Stimulated activated CD8-positive, alpha-beta memory T cell treated with anti-CD3 and anti-CD28 coated beads, Interleukin-15, amount 100 ng/mL, for 1 hour (primary cell): ENCODE measurements at regions not wholly inside any gene's neighbourhood (a gene's known extent, or its start where the extent isn't known, plus 50 kb on each side); places are given as distances from the start of the nearest gene placed in this dataset.

Experiments
- DNase-seq: peaks from one replicate; pipeline ENCODE4 v3.0.0-alpha.2; 2020; ENCODE audit warnings: low read depth

DNA sequence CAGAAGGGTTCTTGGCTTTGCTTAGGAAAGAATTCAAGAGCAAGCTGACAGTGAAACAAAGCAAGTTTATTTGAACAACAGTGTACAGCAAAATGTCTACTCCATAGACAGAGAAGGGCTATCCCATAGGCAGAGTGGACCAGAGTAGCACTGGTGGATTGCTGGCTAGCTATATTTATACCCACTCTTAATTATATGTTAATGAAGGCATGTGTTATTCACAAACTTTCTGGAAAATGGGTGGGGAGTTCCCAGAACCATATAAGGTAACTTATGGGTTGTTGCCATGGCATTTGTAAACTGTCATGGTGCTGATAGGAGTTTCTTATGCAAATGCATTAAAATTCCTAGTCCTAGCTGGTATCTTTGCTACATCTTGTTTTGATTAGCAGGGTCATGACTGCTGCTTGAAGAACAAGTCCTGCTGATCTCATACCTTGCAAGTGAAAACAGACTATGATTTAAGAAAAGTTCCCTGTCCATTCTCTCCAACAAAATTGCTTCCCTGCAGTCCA, 330.5 kb downstream of the BUD13 start:
- no peak for DNase-seq

GRCh38 chr11:116439361-116439677, 333.5 kb downstream of the BUD13 start:
- no peak for DNase-seq

DNA sequence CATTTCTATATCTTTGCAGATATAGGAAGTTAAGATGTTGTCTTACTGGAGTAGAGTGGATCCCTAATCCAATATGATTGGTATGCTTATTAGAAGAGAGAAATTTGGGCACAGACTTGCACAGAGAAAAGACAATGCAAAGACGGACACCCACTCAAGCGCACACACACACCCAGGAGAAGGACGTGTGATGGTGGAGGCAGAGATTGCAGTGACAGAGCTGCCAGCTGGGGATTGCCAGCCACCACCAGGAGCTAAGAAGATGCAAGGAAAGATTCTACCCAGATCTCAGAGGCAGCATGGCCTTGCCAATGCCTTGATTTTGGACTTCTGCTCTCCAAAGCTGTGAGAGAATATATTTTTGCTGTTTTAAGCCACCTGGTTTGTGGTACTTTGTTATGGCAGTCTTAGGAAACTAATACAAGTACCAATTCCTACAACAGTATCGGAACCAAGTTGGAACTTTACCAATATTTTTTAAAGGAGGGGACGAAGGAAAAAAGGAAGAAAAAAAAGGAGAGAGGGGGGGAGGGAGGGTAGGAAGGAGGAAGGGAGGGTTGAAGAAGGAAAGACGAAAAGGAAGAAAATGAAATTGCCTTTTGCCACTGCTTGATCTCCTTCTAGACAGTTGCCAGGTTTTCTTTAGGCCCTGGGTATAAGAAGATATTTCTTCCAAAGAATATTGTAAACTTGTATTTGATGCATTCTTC, 334.0 kb downstream of the BUD13 start:
- DNase-seq = no peak

GRCh38 chr11:116434986-116435385, 337.8 kb downstream of the BUD13 start:
- DNase-seq = no peak

DNA sequence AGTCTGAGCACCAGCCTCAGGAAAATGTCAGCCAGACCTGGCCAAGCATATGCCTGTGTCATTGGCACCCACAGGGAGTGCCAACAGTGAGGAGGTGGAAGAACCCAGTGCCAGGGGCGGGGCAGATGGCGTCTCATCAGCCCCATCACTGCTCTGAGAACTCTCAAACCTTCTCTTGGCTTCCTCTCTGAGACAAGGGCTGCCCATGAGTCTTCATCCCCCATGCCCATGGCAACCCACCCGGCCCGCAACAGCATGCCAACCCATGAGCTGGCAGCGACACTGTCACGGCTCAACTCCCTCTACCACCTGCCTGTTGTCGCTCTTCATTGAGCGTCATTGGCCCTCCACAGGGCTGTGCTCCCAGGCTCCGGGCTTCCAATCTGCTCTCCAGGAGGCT, 340.5 kb downstream of the BUD13 start:
- DNase-seq = no peak

- DNase-seq = no peak
Observed at GRCh38 chr11:116431842-116432241, 340.9 kb downstream of the BUD13 start.

DNA sequence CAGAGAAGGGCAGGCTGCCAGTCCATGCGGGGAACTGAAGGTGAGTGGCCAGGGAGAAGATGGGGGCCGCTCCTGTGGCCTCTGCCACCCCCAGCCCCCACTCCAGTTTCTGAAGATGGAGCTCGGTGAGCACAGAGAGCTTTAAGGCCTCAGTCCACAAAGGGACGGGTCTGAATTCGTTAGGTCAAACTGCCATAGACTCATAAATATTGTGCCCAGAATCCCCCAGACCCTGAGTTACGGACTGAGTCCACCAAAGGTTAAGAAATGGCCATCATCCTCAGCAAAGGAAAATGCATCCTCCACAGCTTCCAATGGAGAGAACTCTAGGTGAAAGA, 344.2 kb downstream of the BUD13 start:
- no peak for DNase-seq

DNA sequence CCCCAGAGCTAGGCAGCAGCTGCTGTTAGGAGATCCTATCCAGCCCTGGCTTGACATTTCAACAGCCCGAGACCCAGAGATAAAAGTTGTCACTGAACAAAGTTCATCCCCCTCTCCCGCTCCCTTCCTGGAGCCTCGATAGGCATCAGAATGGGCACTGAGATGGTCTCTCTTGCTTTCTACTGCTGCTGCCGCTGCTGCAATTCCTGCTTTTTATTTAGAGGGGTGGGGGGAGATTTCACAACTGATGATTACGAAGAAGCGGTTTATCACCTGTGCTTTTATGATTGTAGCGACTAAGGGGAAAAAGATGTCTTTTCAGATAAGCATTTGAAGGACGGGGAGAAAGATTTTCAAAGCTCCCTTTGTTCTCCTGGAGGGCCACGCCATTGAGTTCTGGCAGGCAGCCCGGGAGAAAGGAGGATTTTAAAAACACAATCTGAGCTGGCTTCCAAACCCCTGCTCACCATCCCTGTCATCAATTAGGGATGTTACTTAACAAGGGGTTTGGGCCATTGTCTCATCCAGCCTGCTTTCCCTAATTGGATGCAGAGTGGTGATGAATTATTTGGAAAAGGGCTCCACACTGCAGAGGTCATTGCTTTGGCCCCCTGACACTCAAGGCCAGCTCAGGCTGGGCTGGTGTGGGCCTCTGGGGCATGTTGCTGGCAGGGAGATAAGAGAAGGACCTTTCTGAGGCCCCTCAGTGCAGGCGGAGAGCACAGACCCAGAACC, 344.7 kb downstream of the BUD13 start:
- no peak for DNase-seq

- DNase-seq = no peak
Observed at GRCh38 chr11:116427337-116427902, 345.4 kb downstream of the BUD13 start.

GRCh38 chr11:116426761-116427160, 346.0 kb downstream of the BUD13 start:
- no peak for DNase-seq

- DNase-seq = no peak
Observed at GRCh38 chr11:116424615-116425261, 348.0 kb downstream of the BUD13 start.

DNA sequence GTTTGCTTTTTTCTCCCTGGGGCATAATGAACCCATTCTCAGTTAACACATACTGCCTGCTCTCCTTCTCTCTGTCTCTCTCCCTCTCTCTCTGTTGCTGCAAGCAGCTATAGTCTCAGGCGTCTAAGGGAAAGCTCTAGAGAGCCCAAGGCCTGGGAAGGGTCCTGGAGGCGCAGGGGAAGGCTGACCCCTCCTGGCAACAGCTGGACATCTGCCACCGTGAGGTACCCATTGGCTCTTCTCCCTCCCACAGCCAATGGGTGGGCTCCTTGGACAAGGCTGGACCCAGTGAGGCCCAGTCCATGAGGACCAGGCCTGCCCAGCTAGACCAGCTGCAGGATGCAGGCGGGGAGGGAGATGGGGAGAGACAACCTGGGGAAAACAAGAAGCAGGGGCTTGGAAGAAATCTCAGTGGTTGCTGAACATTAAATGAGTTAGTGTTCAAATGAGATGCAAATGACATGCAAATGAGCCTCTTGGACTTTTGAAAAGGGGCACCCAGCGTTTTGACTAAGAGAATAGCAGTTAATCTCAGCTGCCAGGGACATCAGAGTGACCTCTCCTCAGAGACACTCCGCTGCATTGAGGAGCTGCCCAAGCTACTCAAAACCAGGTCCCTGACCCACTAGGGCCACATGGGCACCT, 349.7 kb downstream of the BUD13 start:
- DNase-seq = no peak

GRCh38 chr11:116422556-116422955, 350.2 kb downstream of the BUD13 start:
- no peak for DNase-seq

- no peak for DNase-seq
Observed at GRCh38 chr11:116421529-116422185, 351.1 kb downstream of the BUD13 start.

DNA sequence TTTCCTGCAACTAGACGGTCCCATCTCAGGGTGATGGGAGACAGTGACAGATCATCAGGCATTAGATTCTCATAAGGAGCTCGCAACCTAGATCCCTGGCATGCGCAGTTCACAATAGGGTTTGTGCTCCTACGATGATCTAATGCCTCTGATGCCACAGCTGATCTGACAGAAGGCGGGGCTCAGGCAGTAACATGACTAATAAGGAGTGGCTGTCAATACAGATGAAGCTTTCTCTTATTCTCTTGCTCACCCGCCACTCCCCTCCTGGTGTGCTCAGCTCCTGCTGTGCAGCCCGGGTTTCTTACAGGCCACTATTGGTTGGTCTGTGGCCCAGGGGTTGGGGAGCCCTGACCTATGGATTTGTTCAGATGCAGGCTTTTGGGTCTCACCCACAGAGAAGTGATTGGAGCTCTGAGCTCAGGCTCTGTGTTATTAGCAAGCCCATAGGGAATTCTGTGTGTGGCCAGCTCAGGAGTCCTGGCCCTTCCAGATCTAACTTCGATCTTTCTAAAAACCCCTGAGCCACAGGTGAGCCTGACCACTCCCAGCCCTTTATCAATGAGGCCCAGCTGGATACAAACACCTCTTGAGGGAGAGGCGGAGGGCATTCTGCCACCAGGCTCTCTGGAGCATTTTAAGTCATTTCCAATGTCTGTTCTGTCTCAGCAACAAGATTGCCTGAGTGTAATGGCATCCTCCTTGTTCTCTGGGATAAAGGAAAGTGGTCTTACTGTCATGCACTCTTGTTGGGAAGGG, 351.8 kb downstream of the BUD13 start:
- DNase-seq = no peak

DNA sequence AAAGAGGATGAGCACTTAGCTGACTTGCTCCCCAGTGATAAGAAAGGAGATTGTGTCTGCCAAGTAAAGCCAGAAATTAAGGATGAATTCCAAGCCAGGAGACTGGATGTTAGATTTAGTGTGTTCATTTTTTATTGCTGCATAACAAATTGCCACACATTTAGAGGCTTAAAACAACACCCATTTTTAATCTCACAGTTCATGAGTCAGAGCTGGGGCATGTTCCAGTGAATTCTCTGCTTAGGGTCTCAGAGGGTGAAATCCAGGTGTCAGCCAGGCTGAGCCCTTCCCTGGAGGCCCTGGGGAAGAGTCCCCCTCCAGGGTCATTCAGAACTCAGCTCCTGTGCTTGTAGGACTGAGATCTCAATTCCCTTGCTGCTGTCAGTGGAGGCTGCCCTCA, 352.8 kb downstream of the BUD13 start:
- no peak for DNase-seq

GRCh38 chr11:116418388-116419041, 354.3 kb downstream of the BUD13 start:
- no peak for DNase-seq

- no peak for DNase-seq
Observed at GRCh38 chr11:116416852-116417251, 355.9 kb downstream of the BUD13 start.

DNA sequence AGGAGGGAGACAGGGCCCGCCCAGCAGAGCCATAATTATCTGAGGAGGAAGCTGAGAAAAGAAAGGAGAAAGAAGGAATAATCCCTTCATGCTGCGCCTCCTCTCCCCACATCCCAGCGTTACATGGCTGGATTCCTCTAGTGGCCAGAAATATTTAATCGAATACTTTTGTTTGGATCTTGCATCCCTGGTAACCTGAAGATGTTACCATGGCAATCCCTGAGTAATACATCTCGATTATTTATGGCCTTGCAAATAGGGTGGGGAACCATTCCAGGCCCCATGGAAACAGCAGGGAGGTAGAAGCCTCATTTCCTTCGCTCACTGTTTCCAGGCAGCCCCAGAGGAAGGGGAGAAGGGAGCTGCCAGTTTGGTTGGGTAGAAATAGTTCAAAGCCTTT, 357.7 kb downstream of the BUD13 start:
- no peak for DNase-seq

DNA sequence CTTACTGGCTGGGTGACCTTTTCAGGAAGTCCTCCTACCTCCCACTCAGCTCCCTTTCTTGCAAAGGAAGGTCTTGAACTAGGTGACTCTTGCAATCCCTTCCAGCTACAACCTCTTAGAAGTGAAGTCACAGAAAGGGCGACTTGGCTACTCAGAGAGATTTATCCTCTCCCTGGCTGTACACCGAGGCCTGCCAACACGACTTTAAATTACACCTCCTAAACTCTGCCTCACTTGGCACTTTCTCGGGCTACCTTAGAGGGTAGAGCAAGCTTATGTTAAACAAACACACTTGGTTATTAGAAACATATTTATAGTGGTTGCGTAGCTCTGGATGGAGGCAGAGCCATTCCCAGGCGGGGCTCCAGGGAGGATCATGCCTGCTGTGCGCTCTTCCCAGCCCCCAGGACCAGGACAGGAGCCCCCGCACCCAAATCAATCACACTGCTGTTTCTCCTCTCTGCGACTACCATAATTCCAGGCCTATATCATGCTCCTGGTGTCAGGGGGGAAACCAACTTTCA, 358.4 kb downstream of the BUD13 start:
- no peak for DNase-seq
